H9 (cell line): ENCODE measurements at regions not wholly inside any gene's neighbourhood (a gene's known extent, or its start where the extent isn't known, plus 50 kb on each side); places are given as distances from the start of the nearest gene placed in this dataset.

ENCODE experiments used
- DNase-seq: peaks from one replicate; pipeline ENCODE4 v3.0.0-alpha.2; 2017
- H2AFZ ChIP-seq: one replicate; pipeline ENCODE4 v1.6.1; 2013; ENCODE audit warnings: mild to moderate bottlenecking, low read length, control low read depth, moderate library complexity
- H2AK5ac ChIP-seq: 2 replicates; pipeline ENCODE4 v1.6.1; 2013; ENCODE audit warnings: low read length, control low read depth, mixed read lengths; ENCODE audit not compliant: insufficient read length
- H2BK120ac ChIP-seq: one replicate; pipeline ENCODE4 v1.6.1; 2013; ENCODE audit warnings: low read depth, mild to moderate bottlenecking, low read length, control low read depth, inconsistent platforms; ENCODE audit not compliant: poor library complexity, severe bottlenecking
- H2BK12ac ChIP-seq: 2 replicates; pipeline ENCODE4 v1.6.1; 2013; ENCODE audit warnings: low read length, control low read depth, mixed read lengths, low read depth; ENCODE audit not compliant: insufficient read length
- H2BK15ac ChIP-seq: 2 replicates; pipeline ENCODE4 v1.6.1; 2013; ENCODE audit warnings: low read depth, low read length, control low read depth
- H2BK20ac ChIP-seq: one replicate; pipeline ENCODE4 v1.6.1; 2013; ENCODE audit warnings: low read depth, mild to moderate bottlenecking, low read length, control low read depth, inconsistent platforms; ENCODE audit not compliant: poor library complexity, severe bottlenecking
- H2BK5ac ChIP-seq: 2 replicates; pipeline ENCODE4 v1.6.1; 2013; ENCODE audit warnings: low read length, control low read depth, mixed read lengths; ENCODE audit not compliant: insufficient read length
- H3K14ac ChIP-seq: 2 replicates; pipeline ENCODE4 v1.6.1; 2013; ENCODE audit warnings: low read length, control low read depth; ENCODE audit not compliant: insufficient read depth
- H3K18ac ChIP-seq: 2 replicates; pipeline ENCODE4 v1.6.1; 2013; ENCODE audit warnings: low read depth, mild to moderate bottlenecking, mixed read lengths, low read length, control low read depth; ENCODE audit not compliant: insufficient read length
- H3K23ac ChIP-seq: 2 replicates; pipeline ENCODE4 v1.6.1; 2013; ENCODE audit warnings: low read length, control low read depth, mixed read lengths, low read depth; ENCODE audit not compliant: insufficient read length
- H3K23me2 ChIP-seq: 2 replicates; pipeline ENCODE4 v1.6.1; 2013; ENCODE audit warnings: low read depth, mild to moderate bottlenecking, mixed read lengths, low read length, control low read depth; ENCODE audit not compliant: insufficient read length, poor library complexity, severe bottlenecking
- H3K27ac ChIP-seq: 2 replicates; pipeline ENCODE4 v1.5.1; 2013; ENCODE audit warnings: low read length, control low read depth, mixed read lengths, low read depth; ENCODE audit not compliant: insufficient read length
- H3K27me3 ChIP-seq: 2 replicates; pipeline ENCODE4 v1.6.1; 2013; ENCODE audit warnings: low read length, control low read depth, inconsistent platforms; ENCODE audit not compliant: insufficient read depth
- H3K4ac ChIP-seq: 2 replicates; pipeline ENCODE4 v1.6.1; 2013; ENCODE audit warnings: low read depth, mild to moderate bottlenecking, control low read depth, inconsistent platforms, low read length, moderate library complexity
- H3K4me1 ChIP-seq: 2 replicates; pipeline ENCODE4 v1.6.1; 2013; ENCODE audit warnings: low read length, control low read depth, inconsistent platforms; ENCODE audit not compliant: insufficient read depth
- H3K4me2 ChIP-seq: 2 replicates; pipeline ENCODE4 v1.6.1; 2013; ENCODE audit warnings: low read length, control low read depth, mixed read lengths; ENCODE audit not compliant: insufficient read length, insufficient read depth
- H3K56ac ChIP-seq: 2 replicates; pipeline ENCODE4 v1.6.1; 2013; ENCODE audit warnings: low read depth, mild to moderate bottlenecking, mixed read lengths, low read length, control low read depth; ENCODE audit not compliant: insufficient read length
- H3K79me1 ChIP-seq: 2 replicates; pipeline ENCODE4 v1.6.1; 2013; ENCODE audit warnings: low read depth, mild to moderate bottlenecking, moderate library complexity, low read length, control low read depth, inconsistent platforms; ENCODE audit not compliant: insufficient read depth, poor library complexity, severe bottlenecking
- H3K79me2 ChIP-seq: 2 replicates; pipeline ENCODE4 v1.6.1; 2013; ENCODE audit warnings: low read length, control low read depth, inconsistent platforms; ENCODE audit not compliant: insufficient read depth
- H3K9ac ChIP-seq: 2 replicates; pipeline ENCODE4 v1.6.1; 2013; ENCODE audit warnings: low read length, control low read depth, mixed read lengths; ENCODE audit not compliant: insufficient read length; ENCODE audit errors: extremely low read depth
- H3K9me3 ChIP-seq: one replicate; pipeline ENCODE4 v1.6.1; 2013; ENCODE audit warnings: low read depth, low read length, inconsistent platforms; ENCODE audit not compliant: control insufficient read depth
- H3T11ph ChIP-seq: one replicate; pipeline ENCODE4 v1.6.1; 2013; ENCODE audit warnings: mild to moderate bottlenecking, low read length, control low read depth, inconsistent platforms
- H4K20me1 ChIP-seq: one replicate; pipeline ENCODE4 v1.6.1; 2013; ENCODE audit not compliant: control insufficient read depth, insufficient read length, insufficient read depth
- H4K5ac ChIP-seq: 2 replicates; pipeline ENCODE4 v1.6.1; 2013; ENCODE audit warnings: low read depth, mild to moderate bottlenecking, mixed read lengths, low read length, control low read depth; ENCODE audit not compliant: insufficient read length
- H4K8ac ChIP-seq: replicated peaks from 2 replicates; pipeline ENCODE4 v1.6.1; 2013; ENCODE audit warnings: low read length, control low read depth, mixed read lengths, low read depth; ENCODE audit not compliant: insufficient read length
- H4K91ac ChIP-seq: 2 replicates; pipeline ENCODE4 v1.6.1; 2013; ENCODE audit warnings: low read depth, mild to moderate bottlenecking, moderate library complexity, mixed read lengths, low read length, control low read depth; ENCODE audit not compliant: insufficient read length
- H3K27ac Mint-ChIP-seq, 3 experiments: 2 replicates in 2 of 3; 3 replicates in 1 of 3; pipeline ENCODE4 v1.8.0; 2020 to 2021; ENCODE audit warnings: mixed read lengths in 3 of 3, mild to moderate bottlenecking in 1 of 3, moderate library complexity in 1 of 3
- H3K27me3 Mint-ChIP-seq: 2 replicates; pipeline ENCODE4 v1.8.0; 2021; ENCODE audit warnings: low read depth, mild to moderate bottlenecking, moderate library complexity, mixed read lengths
- H3K36me3 Mint-ChIP-seq, 3 experiments: 2 replicates in 2 of 3; 3 replicates in 1 of 3; pipeline ENCODE4 v1.8.0; 2020 to 2021; ENCODE audit warnings: low read depth in 3 of 3, mixed read lengths in 3 of 3; ENCODE audit not compliant: insufficient read depth in 1 of 3
- H3K4me1 Mint-ChIP-seq, 2 experiments: 2 replicates each; pipeline ENCODE4 v1.8.0; 2020; ENCODE audit warnings: mixed read lengths in 2 of 2
- H3K4me3 Mint-ChIP-seq, 2 experiments: 2 replicates in 1 of 2; 3 replicates in 1 of 2; pipeline ENCODE4 v1.8.0; 2020 to 2021; ENCODE audit warnings: mild to moderate bottlenecking in 2 of 2, mixed read lengths in 2 of 2, moderate library complexity in 1 of 2
- H3K9me3 Mint-ChIP-seq, 2 experiments: 2 replicates in 1 of 2; 3 replicates in 1 of 2; pipeline ENCODE4 v1.8.0; 2020; ENCODE audit warnings: mild to moderate bottlenecking in 2 of 2, mixed read lengths in 2 of 2, moderate library complexity in 1 of 2
- CTCF ChIP-seq: fragments of 200-600 bp; sonication (generic); conservative IDR thresholded peaks from 3 replicates; pipeline ENCODE4 v1.8.0; 2021; ENCODE audit warnings: antibody characterized with exemption, mild to moderate bottlenecking
- WGBS: extraction: QIAGEN DNeasy Blood & Tissue Kit; methylation state at CpG from one replicate; pipeline ENCODE4 v1.1.7; 2013; ENCODE audit warnings: missing lambda C conversion rate, low lambda C conversion rate, mixed read lengths; ENCODE audit not compliant: insufficient read length; ENCODE audit errors: extremely low coverage; 5-methylcytosine and 5-hydroxymethylcytosine counted together

DNA sequence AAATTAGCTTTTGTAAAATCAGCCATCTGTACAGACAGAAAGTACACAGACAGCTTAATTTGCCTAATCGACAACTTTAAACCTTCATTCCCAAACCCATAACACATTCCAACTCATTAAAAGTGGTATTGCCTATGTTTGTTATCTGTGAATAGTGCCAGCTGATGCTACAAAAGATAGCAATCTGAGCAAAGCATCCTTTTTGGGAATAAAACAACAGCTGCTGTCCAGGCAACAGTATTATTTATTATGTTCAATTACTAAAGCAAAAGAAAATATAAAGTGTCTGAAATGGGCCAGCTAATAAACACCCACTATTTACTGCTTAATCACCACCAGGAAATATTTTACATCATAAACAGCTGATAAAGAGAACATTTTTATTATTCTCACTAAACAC lies 134.8 kb upstream of the ABI3BP start:
- H3T11ph ChIP-seq: no peak overlapping the region
- no peaks in the 10 kb centered on the region for H3K27me3 ChIP-seq
- H4K91ac ChIP-seq: no peak overlapping the region
- Mint-ChIP-seq H3K4me1 (no peaks in the 10 kb centered on the region), H3K9me3 (no peaks in the 10 kb centered on the region), H3K27me3 (peaks cover 3% of the 10 kb centered on the region; the same call in 1 of the 2 replicates), H3K36me3 (no peaks in the 10 kb centered on the region; a peak in 1 of 7 replicates), H3K4me3 (no peak overlapping the region), H3K27ac (no peak overlapping the region)
- no peak overlapping the region for H2BK120ac ChIP-seq
- no peaks in the 10 kb centered on the region for H3K23me2 ChIP-seq
- no peaks in the 10 kb centered on the region for H3K79me1 ChIP-seq
- no peak overlapping the region for H3K56ac ChIP-seq
- H2BK5ac ChIP-seq: no peak overlapping the region
- no CpG with 5 or more reads among the region's 1 CpG for WGBS
- no peak overlapping the region for H3K27ac ChIP-seq
- no peak overlapping the region for H2BK12ac ChIP-seq
- no peak overlapping the region for H4K8ac ChIP-seq
- H3K4me2 ChIP-seq: no peak overlapping the region
- no peak overlapping the region for H3K14ac ChIP-seq
- H4K5ac ChIP-seq: no peak overlapping the region
- H3K9me3 ChIP-seq: no peaks in the 10 kb centered on the region
- H3K18ac ChIP-seq: no peak overlapping the region
- no peak overlapping the region for H3K23ac ChIP-seq
- H3K4me1 ChIP-seq: no peaks in the 10 kb centered on the region
- no peak for DNase-seq
- H2BK15ac ChIP-seq: no peak overlapping the region
- no peak overlapping the region for H3K4ac ChIP-seq
- no peak overlapping the region for H3K9ac ChIP-seq
- no peak overlapping the region for H2BK20ac ChIP-seq
- no peak overlapping the region for H2AK5ac ChIP-seq
- no peaks in the 10 kb centered on the region for H4K20me1 ChIP-seq
- no peak overlapping the region for H2AFZ ChIP-seq
- no peaks in the 10 kb centered on the region for H3K79me2 ChIP-seq
- no peak for TF ChIP-seq CTCF
